A549 (cell line): ENCODE measurements at regions not wholly inside any gene's neighbourhood (a gene's known extent, or its start where the extent isn't known, plus 50 kb on each side); places are given as distances from the start of the nearest gene placed in this dataset.

Experiments used
- ATAC-seq, 2 experiments: fragments of 200-7000 bp in 1 of 2; fragments of >200 bp in 1 of 2; cut with Nextera tagmentation in 1 of 2; cut with Tn5 transposase in 1 of 2; 3 replicates each; pipeline versions ENCODE4 v1.8.0 to v1.9.1; 2018 to 2020; ENCODE audit warnings: mild to moderate bottlenecking in 1 of 2, moderate library complexity in 1 of 2
- CTCF ChIA-PET: fragments of 300-600 bp; sonication (Branson Sonifier 250); formaldehyde crosslinking; extraction: SDS; loops from one replicate; lab custom pipeline; 2021; ENCODE audit warnings: antibody characterized with exemption, inconsistent platforms; lab: Yijun Ruan, JAX
- POLR2A ChIA-PET: fragments of 350-600 bp; formaldehyde crosslinking; extraction: SDS; loops from one replicate; lab custom pipeline; 2021; ENCODE audit warnings: antibody characterized with exemption, inconsistent platforms; lab: Yijun Ruan, JAX
- DNase-seq, 2 experiments: peaks; one replicate each; pipeline versions ENCODE4 v3.0.0 to v3.0.0-alpha.2; 2011 to 2016; ENCODE audit warnings: low read depth in 1 of 2, low spot score in 1 of 2
- FAIRE-seq: peaks from 2 replicates; lab custom pipeline; 2011; peaks lifted over from hg19 to GRCh38; lab: Jason Lieb, UNC
- H3K27ac ChIP-seq, 2 experiments: fragments of >200 bp; sonication (Bioruptor Twin); formaldehyde crosslinking; 3 replicates each; pipeline ENCODE4 v1.5.1; 2016 to 2017
- H3K4me1 ChIP-seq: fragments of >200 bp; sonication (Bioruptor Twin); formaldehyde crosslinking; 3 replicates; pipeline ENCODE4 v1.6.1; 2016
- H3K4me2 ChIP-seq: fragments of >200 bp; sonication (Bioruptor Twin); formaldehyde crosslinking; 3 replicates; pipeline ENCODE4 v1.6.1; 2016
- H3K4me3 ChIP-seq: fragments of >200 bp; sonication (Bioruptor Twin); formaldehyde crosslinking; 3 replicates; pipeline ENCODE4 v1.5.1; 2016
- H3K9me3 ChIP-seq: fragments of >200 bp; sonication (Bioruptor Twin); formaldehyde crosslinking; 3 replicates; pipeline ENCODE4 v1.6.1; 2016
- CBX8 ChIP-seq: fragments of 200-600 bp; sonication (generic); IDR thresholded peaks from 2 replicates; pipeline ENCODE4 v1.6.1; 2016
- CHD4 ChIP-seq: fragments of 200-600 bp; sonication (generic); IDR thresholded peaks from 2 replicates; pipeline ENCODE4 v1.6.1; 2016; ENCODE audit warnings: antibody characterized with exemption, mild to moderate bottlenecking, borderline replicate concordance
- FOXS1 ChIP-seq: fragments of 250-450 bp; sonication (Bioruptor Pico); IDR thresholded peaks from 2 replicates; pipeline ENCODE4 v1.5.0; 2020; ENCODE audit warnings: mild to moderate bottlenecking, moderate library complexity
- GATA3 ChIP-seq: IDR thresholded peaks from 2 replicates; pipeline ENCODE4 v1.6.1; 2012; ENCODE audit warnings: borderline replicate concordance
- MYC ChIP-seq: IDR thresholded peaks from 2 replicates; pipeline ENCODE4 v1.6.1; 2012; ENCODE audit warnings: mild to moderate bottlenecking, inconsistent platforms, low read length, improper control_type of control experiment, borderline replicate concordance
- PHF8 ChIP-seq: fragments of 200-600 bp; sonication (generic); IDR thresholded peaks from 2 replicates; pipeline ENCODE4 v1.6.1; 2016; ENCODE audit warnings: low read depth, mild to moderate bottlenecking, antibody characterized with exemption, moderate library complexity, borderline replicate concordance
- POLR2A ChIP-seq: IDR thresholded peaks from 2 replicates; pipeline ENCODE4 v1.6.1; 2012; ENCODE audit warnings: mild to moderate bottlenecking, low read length
- RAD21 ChIP-seq, 2 experiments: fragments of >200 bp in 1 of 2; sonication (Bioruptor Twin) in 1 of 2; formaldehyde crosslinking in 1 of 2; IDR thresholded peaks in 1 of 2; conservative IDR thresholded peaks in 1 of 2; 2 replicates in 1 of 2; 3 replicates in 1 of 2; pipeline ENCODE4 v1.6.1; 2012 to 2018; ENCODE audit warnings: inconsistent platforms in 1 of 2
- TP53 ChIP-seq: fragments of 250-450 bp; sonication (Bioruptor Pico); IDR thresholded peaks from 2 replicates; pipeline ENCODE4 v1.5.0; 2021; ENCODE audit warnings: mild to moderate bottlenecking, moderate library complexity
- ZSCAN20 ChIP-seq: fragments of 250-450 bp; sonication (Bioruptor Pico); IDR thresholded peaks from 2 replicates; pipeline ENCODE4 v1.8.0; 2022; ENCODE audit warnings: mild to moderate bottlenecking, moderate library complexity
- WGBS: methylation state at CpG from one replicate; pipeline ENCODE4 v1.1.6; 2017; ENCODE audit errors: missing lambda C conversion rate; 5-methylcytosine and 5-hydroxymethylcytosine counted together
- TF ChIP-seq, protein P1 (sequence below): IDR thresholded peaks from 2 replicates; pipeline ENCODE4 v1.6.1; 2012; ENCODE audit warnings: low read depth, borderline replicate concordance
- TF ChIP-seq, protein P2 (sequence below): fragments of 200-600 bp; sonication (generic); IDR thresholded peaks from 2 replicates; pipeline ENCODE4 v1.6.1; 2016; ENCODE audit warnings: antibody characterized with exemption, mild to moderate bottlenecking, moderate library complexity
- TF ChIP-seq, protein P3 (sequence below): fragments of >200 bp; sonication (Bioruptor Twin); formaldehyde crosslinking; IDR thresholded peaks from 3 replicates; pipeline ENCODE4 v1.6.1; 2016

- TF ChIP-seq, protein P1, sequence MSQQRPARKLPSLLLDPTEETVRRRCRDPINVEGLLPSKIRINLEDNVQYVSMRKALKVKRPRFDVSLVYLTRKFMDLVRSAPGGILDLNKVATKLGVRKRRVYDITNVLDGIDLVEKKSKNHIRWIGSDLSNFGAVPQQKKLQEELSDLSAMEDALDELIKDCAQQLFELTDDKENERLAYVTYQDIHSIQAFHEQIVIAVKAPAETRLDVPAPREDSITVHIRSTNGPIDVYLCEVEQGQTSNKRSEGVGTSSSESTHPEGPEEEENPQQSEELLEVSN: no peak
- TF ChIP-seq, protein P2, sequence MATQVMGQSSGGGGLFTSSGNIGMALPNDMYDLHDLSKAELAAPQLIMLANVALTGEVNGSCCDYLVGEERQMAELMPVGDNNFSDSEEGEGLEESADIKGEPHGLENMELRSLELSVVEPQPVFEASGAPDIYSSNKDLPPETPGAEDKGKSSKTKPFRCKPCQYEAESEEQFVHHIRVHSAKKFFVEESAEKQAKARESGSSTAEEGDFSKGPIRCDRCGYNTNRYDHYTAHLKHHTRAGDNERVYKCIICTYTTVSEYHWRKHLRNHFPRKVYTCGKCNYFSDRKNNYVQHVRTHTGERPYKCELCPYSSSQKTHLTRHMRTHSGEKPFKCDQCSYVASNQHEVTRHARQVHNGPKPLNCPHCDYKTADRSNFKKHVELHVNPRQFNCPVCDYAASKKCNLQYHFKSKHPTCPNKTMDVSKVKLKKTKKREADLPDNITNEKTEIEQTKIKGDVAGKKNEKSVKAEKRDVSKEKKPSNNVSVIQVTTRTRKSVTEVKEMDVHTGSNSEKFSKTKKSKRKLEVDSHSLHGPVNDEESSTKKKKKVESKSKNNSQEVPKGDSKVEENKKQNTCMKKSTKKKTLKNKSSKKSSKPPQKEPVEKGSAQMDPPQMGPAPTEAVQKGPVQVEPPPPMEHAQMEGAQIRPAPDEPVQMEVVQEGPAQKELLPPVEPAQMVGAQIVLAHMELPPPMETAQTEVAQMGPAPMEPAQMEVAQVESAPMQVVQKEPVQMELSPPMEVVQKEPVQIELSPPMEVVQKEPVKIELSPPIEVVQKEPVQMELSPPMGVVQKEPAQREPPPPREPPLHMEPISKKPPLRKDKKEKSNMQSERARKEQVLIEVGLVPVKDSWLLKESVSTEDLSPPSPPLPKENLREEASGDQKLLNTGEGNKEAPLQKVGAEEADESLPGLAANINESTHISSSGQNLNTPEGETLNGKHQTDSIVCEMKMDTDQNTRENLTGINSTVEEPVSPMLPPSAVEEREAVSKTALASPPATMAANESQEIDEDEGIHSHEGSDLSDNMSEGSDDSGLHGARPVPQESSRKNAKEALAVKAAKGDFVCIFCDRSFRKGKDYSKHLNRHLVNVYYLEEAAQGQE: no peak
- TF ChIP-seq CHD4: no peak
- no peak for TF ChIP-seq TP53 (CRISPR knock-in tag)
- no peak for TF ChIP-seq PHF8
- TF ChIP-seq, protein P3, sequence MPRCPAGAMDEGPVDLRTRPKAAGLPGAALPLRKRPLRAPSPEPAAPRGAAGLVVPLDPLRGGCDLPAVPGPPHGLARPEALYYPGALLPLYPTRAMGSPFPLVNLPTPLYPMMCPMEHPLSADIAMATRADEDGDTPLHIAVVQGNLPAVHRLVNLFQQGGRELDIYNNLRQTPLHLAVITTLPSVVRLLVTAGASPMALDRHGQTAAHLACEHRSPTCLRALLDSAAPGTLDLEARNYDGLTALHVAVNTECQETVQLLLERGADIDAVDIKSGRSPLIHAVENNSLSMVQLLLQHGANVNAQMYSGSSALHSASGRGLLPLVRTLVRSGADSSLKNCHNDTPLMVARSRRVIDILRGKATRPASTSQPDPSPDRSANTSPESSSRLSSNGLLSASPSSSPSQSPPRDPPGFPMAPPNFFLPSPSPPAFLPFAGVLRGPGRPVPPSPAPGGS: no peak
- TF ChIP-seq POLR2A: no peak
- TF ChIP-seq RAD21 (conservative IDR thresholded peaks at IDR 0.05 in 1 of 2, IDR thresholded peaks at IDR 0.05 in 1 of 2): no peak
- no peak for TF ChIP-seq ZSCAN20 (CRISPR knock-in tag)
- no peak for TF ChIP-seq GATA3
- no peak for TF ChIP-seq FOXS1 (CRISPR knock-in tag)
- no peak overlapping the region for H3K27ac ChIP-seq
- DNase-seq (no peak), ATAC-seq (no peak), FAIRE-seq (no peak)
- H3K4me2 ChIP-seq: no peak overlapping the region
- no peak overlapping the region for H3K4me3 ChIP-seq
- no peaks in the 10 kb centered on the region for H3K4me1 ChIP-seq
- ChIA-PET CTCF (interaction anchor here (1.1 to 2.5 kb wide), 7 partner anchors 10 to 537 kb away, joined by 3 to 7 read pairs (median 3); no protein-coding TSS in a partner anchor), POLR2A (no interaction called here)
- 54% methylated on average over 5 of the region's 5 CpGs for WGBS
- H3K9me3 ChIP-seq: peaks cover 14% of the 10 kb centered on the region; the same call in 2 of the 3 replicates
Measured at GRCh38 chr11:19607656-19608360, 104.8 kb upstream of the NAV2 start.

DNA sequence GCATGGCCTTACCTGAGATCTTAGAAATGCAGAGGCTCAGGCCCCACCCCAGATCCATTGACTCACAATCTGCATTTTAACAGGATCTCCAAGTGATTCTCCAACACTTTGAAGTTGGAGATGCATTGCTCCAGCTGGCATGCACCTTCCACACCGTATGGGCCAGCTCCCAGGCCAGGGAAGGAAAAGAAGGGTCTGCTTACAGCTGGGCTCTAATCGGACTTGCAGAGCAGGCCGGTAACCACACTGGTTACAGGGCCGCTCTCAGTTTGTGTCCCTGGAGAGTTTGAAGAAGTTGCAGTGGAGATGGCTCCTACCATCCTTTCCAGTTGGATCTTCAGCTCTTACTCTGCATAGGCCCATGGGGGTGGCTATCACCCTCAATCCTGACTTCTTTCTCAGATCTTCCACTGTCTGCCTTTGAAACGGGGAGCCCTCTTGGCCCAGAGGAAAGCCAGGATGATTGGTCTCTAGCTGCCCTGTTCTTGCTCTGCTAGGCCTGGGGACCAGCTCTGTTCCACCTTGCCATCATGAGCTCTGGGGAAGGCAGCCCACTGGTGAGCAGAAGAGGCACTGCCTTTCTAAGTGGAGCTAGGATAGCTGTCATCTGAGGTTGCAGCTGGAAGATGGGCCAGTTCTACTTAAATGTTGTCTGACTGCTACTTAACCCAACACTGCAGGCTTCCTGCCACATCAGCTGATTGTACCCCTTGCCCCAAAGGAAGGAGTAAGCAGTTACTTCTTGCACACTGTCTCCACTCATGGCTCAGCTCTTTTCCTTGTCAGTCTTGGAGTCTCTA, 105.6 kb upstream of the NAV2 start:
- FAIRE-seq: no peak
- Histone ChIP-seq H3K4me3 (no peak overlapping the region), H3K4me2 (no peak overlapping the region), H3K4me1 (no peaks in the 10 kb centered on the region), H3K27ac (no peak overlapping the region; a peak in 1 of 6 replicates), H3K9me3 (peaks cover 6% of the 10 kb centered on the region; the same call in 2 of the 3 replicates)
- DNase-seq: no peak
- no peak for ATAC-seq
- TF ChIP-seq MYC: no peak
- no peak for TF ChIP-seq CBX8
- POLR2A ChIA-PET: no interaction called here
- WGBS: 59% methylated on average over 5 of the region's 5 CpGs
- CTCF ChIA-PET: interaction anchor here (1.1 to 2.5 kb wide), 8 partner anchors 9 to 536 kb away, joined by 3 to 7 read pairs (median 4); no protein-coding TSS in a partner anchor
